Body of pancreas (tissue), 4 donors: ENCODE measurements at regions not wholly inside any gene's neighbourhood (a gene's known extent, or its start where the extent isn't known, plus 50 kb on each side); places are given as distances from the start of the nearest gene placed in this dataset.

Source experiments
- ATAC-seq: fragments of 150-250 bp; one replicate; pipeline ENCODE4 v1.9.1; 2016
- DNase-seq, 4 donors: peaks; one replicate each; pipeline ENCODE4 v3.0.0-alpha.2; 2019
- H3K27ac ChIP-seq, 4 donors: fragments of 200-600 bp; sonication (generic); 1 replicate in 3 of 4; 2 replicates in 1 of 4; pipeline versions ENCODE4 v1.5.1 to v1.6.1; 2016 to 2019; ENCODE audit warnings: mild to moderate bottlenecking in 1 of 4, mixed read lengths in 1 of 4, moderate library complexity in 1 of 4
- H3K27me3 ChIP-seq, 2 donors: fragments of 200-600 bp; sonication (generic); one replicate each; pipeline ENCODE4 v1.6.0; 2016; ENCODE audit warnings: mild to moderate bottlenecking in 1 of 2
- H3K36me3 ChIP-seq, 2 donors: fragments of 200-600 bp; sonication (generic); replicated peaks in 1 of 2; 2 replicates each; pipeline ENCODE4 v1.5.1; 2016; ENCODE audit warnings: low read depth in 2 of 2; ENCODE audit not compliant: insufficient read depth in 1 of 2
- H3K4me1 ChIP-seq: fragments of 200-600 bp; sonication (generic); one replicate; pipeline ENCODE4 v1.6.0; 2016
- H3K4me3 ChIP-seq, 2 donors: fragments of 200-600 bp; sonication (generic); 1 replicate in 1 of 2; 2 replicates in 1 of 2; pipeline ENCODE4 v1.5.1; 2016 to 2019
- H3K9me3 ChIP-seq, 3 donors: fragments of 200-600 bp; sonication (generic); 1 replicate in 2 of 3; 2 replicates in 1 of 3; pipeline ENCODE4 v1.5.1; 2016
- CTCF ChIP-seq, 7 experiments: fragments of 450-650 bp in 4 of 7; fragments of 200-600 bp in 3 of 7; sonication (generic) in 3 of 7; IDR thresholded peaks; one replicate each; pipeline ENCODE4 v1.5.1; 2016 to 2019; ENCODE audit warnings: antibody characterized with exemption in 7 of 7
- POLR2A ChIP-seq, 3 donors: fragments of 450-650 bp; IDR thresholded peaks; one replicate each; pipeline ENCODE4 v1.6.1; 2016; ENCODE audit warnings: antibody characterized with exemption in 3 of 3, mild to moderate bottlenecking in 2 of 3
- WGBS, 2 donors: methylation state at CpG; one replicate each; pipeline ENCODE4 v1.1.5; 2017; 5-methylcytosine and 5-hydroxymethylcytosine counted together
- intact Hi-C: fragments of 100-400 bp; cut with DNase I; formaldehyde crosslinking; loops from one replicate; pipeline ENCODE4 v1.15.1; 2023

- H3K9me3 ChIP-seq: no peaks in the 10 kb centered on the region
- no peaks in the 10 kb centered on the region for H3K4me1 ChIP-seq
- no peak overlapping the region for H3K27ac ChIP-seq
- H3K36me3 ChIP-seq: no peaks in the 10 kb centered on the region
- DNase-seq (no peak), ATAC-seq (no peak)
- H3K4me3 ChIP-seq: no peak overlapping the region
- TF ChIP-seq POLR2A (IDR thresholded peaks at IDR 0.05) (no peak), CTCF (IDR thresholded peaks at IDR 0.05) (no peak)
- H3K27me3 ChIP-seq: no peaks in the 10 kb centered on the region
- intact Hi-C loops: no loop called here
Measured at GRCh38 chr3:132084982-132085381, 50.2 kb upstream of the CPNE4 start.

DNA sequence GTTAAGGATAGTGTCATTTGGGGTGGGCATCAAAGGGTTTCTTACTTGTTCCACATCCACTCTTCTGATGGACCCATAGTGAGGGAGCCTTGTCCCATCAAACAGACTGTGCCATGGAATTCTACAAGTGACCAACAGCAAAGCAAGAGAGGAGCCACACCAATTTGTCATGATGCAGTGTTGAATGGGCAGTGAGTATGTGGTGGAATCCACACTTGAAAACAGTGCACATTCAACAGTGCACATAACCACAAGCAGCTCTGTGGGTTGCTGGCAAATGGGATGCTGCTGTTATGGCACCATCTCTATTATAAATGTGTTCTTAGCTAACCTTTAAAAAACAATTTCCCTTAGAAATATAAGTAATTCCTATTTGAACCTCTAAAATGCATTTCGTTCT, 52.5 kb upstream of the CPNE4 start:
- Histone ChIP-seq H3K4me1 (no peaks in the 10 kb centered on the region), H3K9me3 (no peaks in the 10 kb centered on the region), H3K36me3 (no peaks in the 10 kb centered on the region), H3K27ac (no peak overlapping the region), H3K27me3 (no peaks in the 10 kb centered on the region), H3K4me3 (no peak overlapping the region)
- ATAC-seq (no peak), DNase-seq (no peak)
- WGBS, 2 donors: 34 to 41% methylated on average over 1 of the region's 1 CpG
- intact Hi-C loops: no loop called here
- TF ChIP-seq POLR2A (IDR thresholded peaks at IDR 0.05): no peak
- no peak for TF ChIP-seq CTCF (IDR thresholded peaks at IDR 0.05)

DNA sequence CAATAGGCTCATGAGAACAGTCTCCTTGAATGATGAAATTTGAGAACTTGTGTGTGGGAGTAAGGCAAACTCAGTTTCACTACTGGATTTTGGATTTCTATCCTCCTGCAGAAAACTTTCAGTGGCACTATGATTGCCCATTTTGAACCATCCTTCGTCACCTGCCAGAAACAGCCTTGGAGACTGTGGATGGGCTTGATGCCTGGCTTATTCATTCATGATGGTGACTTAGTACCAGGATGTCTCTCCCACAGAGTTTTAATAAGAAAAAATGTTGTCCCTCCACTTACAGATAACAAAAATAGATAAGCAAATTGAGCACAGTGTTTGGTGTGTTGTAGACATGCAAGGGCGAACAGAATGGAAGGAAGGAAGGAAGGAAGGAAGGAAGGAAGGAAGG, 53.5 kb upstream of the CPNE4 start:
- no peak overlapping the region for H3K4me3 ChIP-seq
- no peaks in the 10 kb centered on the region for H3K36me3 ChIP-seq
- 42 to 59% methylated on average over 2 of the region's 2 CpGs for WGBS, 2 donors
- no peak overlapping the region for H3K27ac ChIP-seq
- H3K4me1 ChIP-seq: no peaks in the 10 kb centered on the region
- intact Hi-C loops: no loop called here
- H3K27me3 ChIP-seq: no peaks in the 10 kb centered on the region
- no peaks in the 10 kb centered on the region for H3K9me3 ChIP-seq
- no peak for ATAC-seq
- TF ChIP-seq CTCF (IDR thresholded peaks at IDR 0.05) (no peak), POLR2A (IDR thresholded peaks at IDR 0.05) (no peak)
- DNase-seq: no peak

GRCh38 chr3:132090921-132091320, 56.1 kb upstream of the CPNE4 start:
- WGBS, 2 donors: 72 to 93% methylated on average over 2 of the region's 2 CpGs
- TF ChIP-seq POLR2A (IDR thresholded peaks at IDR 0.05): no peak
- TF ChIP-seq CTCF (IDR thresholded peaks at IDR 0.05): no peak
- H3K27ac ChIP-seq: no peak overlapping the region
- H3K27me3 ChIP-seq: no peaks in the 10 kb centered on the region
- no peak overlapping the region for H3K4me3 ChIP-seq
- H3K9me3 ChIP-seq: no peaks in the 10 kb centered on the region
- no peaks in the 10 kb centered on the region for H3K36me3 ChIP-seq
- DNase-seq: no peak
- intact Hi-C loops: no loop called here
- no peaks in the 10 kb centered on the region for H3K4me1 ChIP-seq
- ATAC-seq: no peak

DNA sequence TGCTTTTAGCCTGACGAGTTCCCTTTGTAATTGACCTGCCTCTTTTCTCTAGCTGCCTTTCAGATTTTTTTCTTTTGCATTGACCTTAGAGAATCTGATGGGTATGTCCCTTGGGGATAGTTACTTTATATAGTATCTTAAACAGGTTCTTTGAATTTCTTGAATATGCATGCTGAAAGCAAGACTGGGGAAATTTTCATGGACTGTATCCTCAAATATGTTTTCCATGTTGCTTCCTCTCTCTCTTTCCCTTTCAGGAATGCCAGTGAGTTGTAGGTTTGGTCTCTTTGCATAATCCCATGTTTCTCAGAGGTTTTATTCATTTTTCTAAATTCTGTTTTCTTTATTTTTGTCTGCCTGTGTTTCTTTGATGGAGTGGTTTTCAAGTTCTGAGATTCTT, 81.8 kb upstream of the CPNE4 start:
- H3K36me3 ChIP-seq: no peaks in the 10 kb centered on the region
- no peak for TF ChIP-seq CTCF (IDR thresholded peaks at IDR 0.05)
- no peak for TF ChIP-seq POLR2A (IDR thresholded peaks at IDR 0.05)
- 80 to 86% methylated on average over 1 of the region's 1 CpG for WGBS, 2 donors
- H3K4me1 ChIP-seq: no peaks in the 10 kb centered on the region
- no peak overlapping the region for H3K4me3 ChIP-seq
- intact Hi-C loops: no loop called here
- DNase-seq (no peak), ATAC-seq (no peak)
- no peaks in the 10 kb centered on the region for H3K9me3 ChIP-seq
- H3K27me3 ChIP-seq: no peaks in the 10 kb centered on the region
- H3K27ac ChIP-seq: no peak overlapping the region
